Chondrocyte (in vitro differentiated cells): ENCODE measurements at regions not wholly inside any gene's neighbourhood (a gene's known extent, or its start where the extent isn't known, plus 50 kb on each side); places are given as distances from the start of the nearest gene placed in this dataset.

ENCODE experiments used
- DNase-seq: peaks from one replicate; pipeline ENCODE4 v3.0.0; 2021; ENCODE audit warnings: mixed read lengths, low spot score
- H3K27ac Mint-ChIP-seq: one replicate; pipeline ENCODE4 v1.8.0; 2021; ENCODE audit warnings: mild to moderate bottlenecking, moderate library complexity, mixed read lengths; ENCODE audit not compliant: unreplicated experiment
- H3K27me3 Mint-ChIP-seq: 2 replicates; pipeline ENCODE4 v1.8.0; 2021; ENCODE audit warnings: low read depth, mixed read lengths
- H3K36me3 Mint-ChIP-seq: 2 replicates; pipeline ENCODE4 v1.8.0; 2021; ENCODE audit warnings: low read depth, mixed read lengths
- H3K4me1 Mint-ChIP-seq: 2 replicates; pipeline ENCODE4 v1.8.0; 2021; ENCODE audit warnings: low read depth, mild to moderate bottlenecking, mixed read lengths
- H3K4me3 Mint-ChIP-seq: one replicate; pipeline ENCODE4 v1.8.0; 2021; ENCODE audit warnings: mild to moderate bottlenecking, moderate library complexity, mixed read lengths; ENCODE audit not compliant: unreplicated experiment
- H3K9me3 Mint-ChIP-seq: 2 replicates; pipeline ENCODE4 v1.8.0; 2021; ENCODE audit warnings: low read depth, mixed read lengths
- CTCF ChIP-seq: fragments of 200-600 bp; sonication (generic); IDR thresholded peaks from 2 replicates; pipeline ENCODE4 v1.5.0; 2021; ENCODE audit warnings: antibody characterized with exemption, mild to moderate bottlenecking, moderate library complexity

GRCh38 chr7:9264395-9264794 lies 831.0 kb downstream of the NXPH1 start:
- Mint-ChIP-seq H3K36me3 (peaks cover 1% of the 10 kb centered on the region), H3K4me3 (no peak overlapping the region), H3K4me1 (no peaks in the 10 kb centered on the region), H3K27me3 (no peaks in the 10 kb centered on the region), H3K9me3 (peaks cover 13% of the 10 kb centered on the region), H3K27ac (no peak overlapping the region)
- TF ChIP-seq CTCF: peak; percentile 69
- no peak for DNase-seq

GRCh38 chr7:9280088-9280487 lies 846.7 kb downstream of the NXPH1 start:
- TF ChIP-seq CTCF: no peak
- Mint-ChIP-seq H3K27me3 (no peaks in the 10 kb centered on the region), H3K4me1 (no peaks in the 10 kb centered on the region), H3K4me3 (no peak overlapping the region), H3K27ac (no peak overlapping the region), H3K9me3 (no peaks in the 10 kb centered on the region), H3K36me3 (no peaks in the 10 kb centered on the region)
- no peak for DNase-seq

GRCh38 chr7:9283246-9283645 lies 849.8 kb downstream of the NXPH1 start:
- DNase-seq: no peak
- Mint-ChIP-seq H3K4me1 (no peaks in the 10 kb centered on the region), H3K4me3 (no peak overlapping the region), H3K27me3 (no peaks in the 10 kb centered on the region), H3K27ac (no peak overlapping the region), H3K9me3 (peaks cover 7% of the 10 kb centered on the region), H3K36me3 (no peaks in the 10 kb centered on the region)
- no peak for TF ChIP-seq CTCF

- Mint-ChIP-seq H3K27ac (no peak overlapping the region), H3K4me1 (peaks cover 3% of the 10 kb centered on the region), H3K9me3 (no peaks in the 10 kb centered on the region), H3K4me3 (no peak overlapping the region), H3K27me3 (no peaks in the 10 kb centered on the region), H3K36me3 (no peaks in the 10 kb centered on the region)
- DNase-seq: no peak
- no peak for TF ChIP-seq CTCF
These were observed 869.0 kb downstream of the NXPH1 start for GRCh38 chr7:9302436-9302835.

GRCh38 chr7:9307131-9307530 lies 873.7 kb downstream of the NXPH1 start:
- Mint-ChIP-seq H3K27me3 (no peaks in the 10 kb centered on the region), H3K4me3 (no peak overlapping the region), H3K4me1 (peaks cover 3% of the 10 kb centered on the region), H3K9me3 (no peaks in the 10 kb centered on the region), H3K27ac (no peak overlapping the region), H3K36me3 (no peaks in the 10 kb centered on the region)
- DNase-seq: no peak
- TF ChIP-seq CTCF: no peak
